Testis (tissue), 2 donors: ENCODE measurements at regions not wholly inside any gene's neighbourhood (a gene's known extent, or its start where the extent isn't known, plus 50 kb on each side); places are given as distances from the start of the nearest gene placed in this dataset.

Source experiments
- DNase-seq: peaks from one replicate; pipeline ENCODE4 v3.0.0-alpha.2; 2019
- H3K27ac ChIP-seq, 2 donors: fragments of 200-600 bp; sonication (generic); one replicate each; pipeline ENCODE4 v1.5.1; 2019
- H3K27me3 ChIP-seq: fragments of 200-600 bp; sonication (generic); one replicate; pipeline ENCODE4 v1.5.1; 2019
- H3K36me3 ChIP-seq: fragments of 200-600 bp; sonication (generic); one replicate; pipeline ENCODE4 v1.5.1; 2017; ENCODE audit warnings: low read depth; ENCODE audit errors: missing control alignments
- H3K4me1 ChIP-seq: fragments of 200-600 bp; sonication (generic); one replicate; pipeline ENCODE4 v1.5.1; 2019
- H3K4me3 ChIP-seq, 2 donors: fragments of 200-600 bp; sonication (generic); one replicate each; pipeline ENCODE4 v1.5.1; 2017 to 2019
- H3K9me3 ChIP-seq: fragments of 200-600 bp; sonication (generic); one replicate; pipeline ENCODE4 v1.5.1; 2017
- POLR2A ChIP-seq: fragments of 450-650 bp; IDR thresholded peaks from one replicate; pipeline ENCODE4 v1.6.1; 2017; ENCODE audit warnings: antibody characterized with exemption, mild to moderate bottlenecking, moderate library complexity
- WGBS, 2 donors: methylation state at CpG; one replicate each; pipeline ENCODE4 v1.1.5; 2018; 5-methylcytosine and 5-hydroxymethylcytosine counted together
- intact Hi-C: fragments of 100-400 bp; cut with DNase I; formaldehyde crosslinking; loops from one replicate; pipeline ENCODE4 v1.15.1; 2023; ENCODE audit warnings: low total_unique reads
- TF ChIP-seq, protein P1 (sequence below), 3 experiments: fragments of 450-650 bp in 2 of 3; fragments of 200-600 bp in 1 of 3; sonication (generic) in 1 of 3; IDR thresholded peaks; one replicate each; pipeline ENCODE4 v1.5.1; 2016 to 2019; ENCODE audit warnings: antibody characterized with exemption in 3 of 3, mild to moderate bottlenecking in 2 of 3, moderate library complexity in 1 of 3

DNA sequence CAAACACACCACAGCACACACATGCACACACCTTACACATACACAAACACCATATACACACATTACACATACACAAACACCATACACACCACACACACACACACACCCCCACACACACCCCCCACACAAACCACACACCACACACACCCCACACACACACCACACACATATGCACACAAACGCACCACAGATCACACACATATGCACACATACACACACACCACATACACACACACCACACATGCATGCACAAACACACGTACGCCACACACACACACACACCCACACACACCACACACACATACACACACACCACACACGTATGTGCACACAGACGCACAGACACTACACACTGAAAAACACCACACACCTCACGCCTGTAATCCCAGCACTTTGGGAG is 166.0 kb downstream of the AHSP start:
- H3K9me3 ChIP-seq: no peaks in the 10 kb centered on the region
- H3K4me1 ChIP-seq: no peaks in the 10 kb centered on the region
- intact Hi-C loops: no loop called here
- H3K27me3 ChIP-seq: no peaks in the 10 kb centered on the region
- no peak overlapping the region for H3K4me3 ChIP-seq
- TF ChIP-seq, protein P1, sequence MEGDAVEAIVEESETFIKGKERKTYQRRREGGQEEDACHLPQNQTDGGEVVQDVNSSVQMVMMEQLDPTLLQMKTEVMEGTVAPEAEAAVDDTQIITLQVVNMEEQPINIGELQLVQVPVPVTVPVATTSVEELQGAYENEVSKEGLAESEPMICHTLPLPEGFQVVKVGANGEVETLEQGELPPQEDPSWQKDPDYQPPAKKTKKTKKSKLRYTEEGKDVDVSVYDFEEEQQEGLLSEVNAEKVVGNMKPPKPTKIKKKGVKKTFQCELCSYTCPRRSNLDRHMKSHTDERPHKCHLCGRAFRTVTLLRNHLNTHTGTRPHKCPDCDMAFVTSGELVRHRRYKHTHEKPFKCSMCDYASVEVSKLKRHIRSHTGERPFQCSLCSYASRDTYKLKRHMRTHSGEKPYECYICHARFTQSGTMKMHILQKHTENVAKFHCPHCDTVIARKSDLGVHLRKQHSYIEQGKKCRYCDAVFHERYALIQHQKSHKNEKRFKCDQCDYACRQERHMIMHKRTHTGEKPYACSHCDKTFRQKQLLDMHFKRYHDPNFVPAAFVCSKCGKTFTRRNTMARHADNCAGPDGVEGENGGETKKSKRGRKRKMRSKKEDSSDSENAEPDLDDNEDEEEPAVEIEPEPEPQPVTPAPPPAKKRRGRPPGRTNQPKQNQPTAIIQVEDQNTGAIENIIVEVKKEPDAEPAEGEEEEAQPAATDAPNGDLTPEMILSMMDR (IDR thresholded peaks at IDR 0.05): no peak
- no peak for TF ChIP-seq POLR2A
- DNase-seq: no peak
- WGBS, 2 donors: 89 to 90% methylated on average over 6 of the region's 6 CpGs
- H3K36me3 ChIP-seq: no peaks in the 10 kb centered on the region
- H3K27ac ChIP-seq: no peak overlapping the region

- Histone ChIP-seq H3K36me3 (no peaks in the 10 kb centered on the region), H3K4me3 (no peak overlapping the region), H3K27ac (no peak overlapping the region), H3K4me1 (no peaks in the 10 kb centered on the region), H3K27me3 (no peaks in the 10 kb centered on the region), H3K9me3 (no peaks in the 10 kb centered on the region)
- intact Hi-C loops: no loop called here
- WGBS, 2 donors: 84 to 100% methylated on average over 2 of the region's 2 CpGs
- no peak for DNase-seq
- TF ChIP-seq POLR2A: no peak
- TF ChIP-seq, protein P1 (IDR thresholded peaks at IDR 0.05): no peak
Measured at GRCh38 chr16:31694461-31694860, 166.8 kb downstream of the AHSP start.

GRCh38 chr16:31695667-31696066 is 168.0 kb downstream of the AHSP start:
- Histone ChIP-seq H3K27me3 (no peaks in the 10 kb centered on the region), H3K9me3 (no peaks in the 10 kb centered on the region), H3K4me1 (no peaks in the 10 kb centered on the region), H3K27ac (no peak overlapping the region), H3K36me3 (no peaks in the 10 kb centered on the region), H3K4me3 (no peak overlapping the region)
- DNase-seq: no peak
- TF ChIP-seq, protein P1 (IDR thresholded peaks at IDR 0.05): no peak
- no peak for TF ChIP-seq POLR2A
- intact Hi-C loops: no loop called here
- 57 to 58% methylated on average over 4 of the region's 4 CpGs for WGBS, 2 donors

DNA sequence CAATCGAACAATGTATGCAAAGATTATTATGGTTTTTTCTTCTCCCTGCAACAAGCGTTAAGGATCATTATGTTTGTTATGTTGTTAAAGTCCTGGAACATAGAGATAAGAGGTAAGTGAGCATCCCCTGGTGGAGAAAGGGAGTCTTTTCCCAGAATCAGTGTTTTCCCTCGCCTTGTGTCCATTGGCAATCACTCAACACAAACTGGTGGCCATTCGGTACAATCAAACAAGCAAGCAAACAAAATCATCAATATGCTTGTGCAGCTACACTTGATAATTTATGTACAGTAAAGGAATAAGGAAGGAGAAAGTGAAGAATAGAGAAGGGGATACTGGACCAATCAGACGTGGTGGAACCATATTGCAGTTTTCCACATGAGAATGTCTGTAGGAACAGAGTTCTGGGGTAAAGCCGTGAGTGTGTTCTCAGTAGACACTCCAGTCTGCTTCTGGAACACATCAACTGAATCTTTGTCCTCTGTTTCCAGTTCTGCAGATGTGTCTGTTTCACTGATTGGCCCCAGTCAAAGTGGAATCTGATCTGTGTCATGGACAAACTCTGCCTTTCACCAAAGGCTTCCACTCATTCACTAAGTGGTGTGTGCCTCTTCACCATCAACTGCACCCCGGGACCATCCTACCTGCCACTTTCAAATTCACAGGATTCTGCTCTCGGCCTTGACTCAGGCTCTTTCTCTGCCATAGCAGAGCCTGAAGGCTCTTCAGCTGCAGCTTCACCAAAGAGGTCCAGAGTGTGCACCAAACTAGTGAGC is 169.5 kb downstream of the AHSP start:
- Histone ChIP-seq H3K9me3 (no peaks in the 10 kb centered on the region), H3K36me3 (no peaks in the 10 kb centered on the region), H3K27ac (no peak overlapping the region), H3K4me3 (no peak overlapping the region), H3K4me1 (no peaks in the 10 kb centered on the region), H3K27me3 (no peaks in the 10 kb centered on the region)
- DNase-seq: no peak
- intact Hi-C loops: no loop called here
- TF ChIP-seq, protein P1 (IDR thresholded peaks at IDR 0.05): peak; percentile 49 to 75 (median 57)
- TF ChIP-seq POLR2A: no peak
- WGBS, 2 donors: 47% methylated on average over 8 of the region's 8 CpGs

- WGBS, 2 donors: 84 to 92% methylated on average over 4 of the region's 4 CpGs
- TF ChIP-seq, protein P1 (IDR thresholded peaks at IDR 0.05): no peak
- no peak for TF ChIP-seq POLR2A
- Histone ChIP-seq H3K27me3 (no peaks in the 10 kb centered on the region), H3K4me3 (no peak overlapping the region), H3K9me3 (no peaks in the 10 kb centered on the region), H3K27ac (no peak overlapping the region), H3K4me1 (no peaks in the 10 kb centered on the region), H3K36me3 (no peaks in the 10 kb centered on the region)
- intact Hi-C loops: no loop called here
- DNase-seq: no peak
Measured at GRCh38 chr16:31697744-31698125, 170.0 kb downstream of the AHSP start.
